DOHH2 (cell line): ENCODE measurements at regions not wholly inside any gene's neighbourhood (a gene's known extent, or its start where the extent isn't known, plus 50 kb on each side); places are given as distances from the start of the nearest gene placed in this dataset.

Experiments used
- CTCF ChIP-seq: fragments of 200-600 bp; sonication (generic); IDR thresholded peaks from one replicate; pipeline ENCODE4 v1.5.1; 2014; ENCODE audit warnings: antibody characterized with exemption, mild to moderate bottlenecking, low read depth, low read length; ENCODE audit not compliant: poor library complexity, severe bottlenecking
- EZH2phosphoT487 ChIP-seq: fragments of 200-600 bp; sonication (generic); IDR thresholded peaks from 2 replicates; pipeline ENCODE4 v1.6.1; 2017; ENCODE audit warnings: borderline replicate concordance, mild to moderate bottlenecking, antibody characterized with exemption, low read length, moderate library complexity, mixed read lengths

GRCh38 chr6:156597095-156597494, 180.1 kb upstream of the ARID1B start:
- TF ChIP-seq CTCF (no peak), EZH2phosphoT487 (no peak)
